Superior temporal gyrus (tissue), 1 donor: ENCODE measurements at regions not wholly inside any gene's neighbourhood (a gene's known extent, or its start where the extent isn't known, plus 50 kb on each side); places are given as distances from the start of the nearest gene placed in this dataset.

Experiments used
- DNase-seq: peaks from one replicate; pipeline ENCODE4 v3.0.0-alpha.2; 2016; ENCODE audit errors: extremely low spot score

GRCh38 chr4:185987961-185988627 is 80.9 kb upstream of the TLR3 start:
- DNase-seq = no peak

GRCh38 chr4:185991770-185992169 is 77.2 kb upstream of the TLR3 start:
- DNase-seq = no peak

GRCh38 chr4:185992585-185992984 is 76.4 kb upstream of the TLR3 start:
- DNase-seq = no peak

- DNase-seq = no peak
These were observed 75.5 kb upstream of the TLR3 start for GRCh38 chr4:185993328-185993973.

- no peak for DNase-seq
These were observed 74.2 kb upstream of the TLR3 start for GRCh38 chr4:185994750-185995149.

- no peak for DNase-seq
These were observed 73.3 kb upstream of the TLR3 start for GRCh38 chr4:185995665-185996064.

GRCh38 chr4:185997296-185997695 is 71.7 kb upstream of the TLR3 start:
- peak; percentile 16 for DNase-seq

GRCh38 chr4:185998791-185999190 is 70.2 kb upstream of the TLR3 start:
- no peak for DNase-seq

GRCh38 chr4:185999207-185999606 is 69.7 kb upstream of the TLR3 start:
- DNase-seq = no peak

GRCh38 chr4:186002853-186003252 is 66.1 kb upstream of the TLR3 start:
- no peak for DNase-seq

GRCh38 chr4:186003746-186004145 is 65.2 kb upstream of the TLR3 start:
- no peak for DNase-seq

GRCh38 chr4:186008057-186008456 is 60.9 kb upstream of the TLR3 start:
- no peak for DNase-seq

- DNase-seq = no peak
These were observed 59.0 kb upstream of the TLR3 start for GRCh38 chr4:186009976-186010375.

GRCh38 chr4:186010821-186011220 is 58.1 kb upstream of the TLR3 start:
- no peak for DNase-seq

- DNase-seq = no peak
These were observed 56.9 kb upstream of the TLR3 start for GRCh38 chr4:186012071-186012470.

- DNase-seq = no peak
These were observed 55.4 kb upstream of the TLR3 start for GRCh38 chr4:186013419-186014186.

- DNase-seq = no peak
These were observed 53.6 kb upstream of the TLR3 start for GRCh38 chr4:186015212-186015817.

GRCh38 chr4:186016796-186017195 is 52.2 kb upstream of the TLR3 start:
- no peak for DNase-seq

- no peak for DNase-seq
These were observed 51.2 kb upstream of the TLR3 start for GRCh38 chr4:186017801-186018200.

- no peak for DNase-seq
These were observed 50.7 kb upstream of the TLR3 start for GRCh38 chr4:186018261-186018660.

- no peak for DNase-seq
These were observed 50.2 kb upstream of the TLR3 start for GRCh38 chr4:186018784-186019183.
